Loucy (cell line): ENCODE measurements at regions not wholly inside any gene's neighbourhood (a gene's known extent, or its start where the extent isn't known, plus 50 kb on each side); places are given as distances from the start of the nearest gene placed in this dataset.

Source experiments
- CTCF ChIP-seq: fragments of 200-600 bp; sonication (generic); conservative IDR thresholded peaks from 2 replicates; pipeline ENCODE4 v1.5.1; 2014; ENCODE audit warnings: mild to moderate bottlenecking, antibody characterized with exemption, low read length
- EZH2phosphoT487 ChIP-seq: fragments of 200-600 bp; IDR thresholded peaks from 2 replicates; pipeline ENCODE4 v1.6.1; 2018; ENCODE audit warnings: antibody characterized with exemption, mild to moderate bottlenecking, moderate library complexity, borderline replicate concordance

- TF ChIP-seq CTCF (no peak), EZH2phosphoT487 (no peak)
Observed at GRCh38 chr7:19561121-19561805, 147.6 kb downstream of the POLR1F start.
